GM19328 (cell line): ENCODE measurements at regions not wholly inside any gene's neighbourhood (a gene's known extent, or its start where the extent isn't known, plus 50 kb on each side); places are given as distances from the start of the nearest gene placed in this dataset.
"Not testable (repeated sequence)": the region's sequence is repeated elsewhere in the genome, so short reads cannot be mapped to it uniquely, and the experiment has no call there.

Source experiments
- ATAC-seq: cut with Tn5 transposase; IDR thresholded peaks from one replicate; pipeline ENCODE4 v1.9.1; 2021; ENCODE audit warnings: mild to moderate bottlenecking, moderate library complexity; ENCODE audit not compliant: unreplicated experiment

GRCh38 chr20:50323777-50324775 lies 133.4 kb downstream of the CEBPB start:
- ATAC-seq: no peak

- no peak for ATAC-seq
Measured at GRCh38 chr20:50325215-50325614, 134.6 kb downstream of the CEBPB start.

- no peak for ATAC-seq
Measured at GRCh38 chr20:50325651-50326050, 135.0 kb downstream of the CEBPB start.

- no peak for ATAC-seq
Measured at GRCh38 chr20:50327666-50328065, 137.0 kb downstream of the CEBPB start.

GRCh38 chr20:50328222-50328979 lies 137.8 kb downstream of the CEBPB start:
- ATAC-seq: no peak

GRCh38 chr20:50328996-50329898 lies 138.6 kb downstream of the CEBPB start:
- ATAC-seq: no peak

GRCh38 chr20:50329981-50330503 lies 139.4 kb downstream of the CEBPB start:
- ATAC-seq: no peak

- no peak for ATAC-seq
Measured at GRCh38 chr20:50330504-50331313, 140.1 kb downstream of the CEBPB start.

- no peak for ATAC-seq
Measured at GRCh38 chr20:50331469-50332363, 141.1 kb downstream of the CEBPB start.

- no peak for ATAC-seq
Measured at GRCh38 chr20:50332491-50332980, 141.9 kb downstream of the CEBPB start.

- no peak for ATAC-seq
Measured at GRCh38 chr20:50333131-50333670, 142.6 kb downstream of the CEBPB start.

GRCh38 chr20:50333812-50334211 lies 143.2 kb downstream of the CEBPB start:
- ATAC-seq: no peak

GRCh38 chr20:50334512-50334911 lies 143.9 kb downstream of the CEBPB start:
- not testable (repeated sequence) for ATAC-seq

- ATAC-seq: no peak
Measured at GRCh38 chr20:50335105-50335504, 144.5 kb downstream of the CEBPB start.

- no peak for ATAC-seq
Measured at GRCh38 chr20:50335866-50336265, 145.2 kb downstream of the CEBPB start.

GRCh38 chr20:50336661-50337060 lies 146.0 kb downstream of the CEBPB start:
- no peak for ATAC-seq

- no peak for ATAC-seq
Measured at GRCh38 chr20:50337521-50338466, 147.2 kb downstream of the CEBPB start.
